Stimulated activated CD4-positive, alpha-beta T cell treated with anti-CD3 and anti-CD28 coated beads, Interleukin-1b, Interleukin-23, amount 100 ng/mL, for 24 hours (primary cell): ENCODE measurements at regions not wholly inside any gene's neighbourhood (a gene's known extent, or its start where the extent isn't known, plus 50 kb on each side); places are given as distances from the start of the nearest gene placed in this dataset.

Source experiments
- DNase-seq, 4 experiments: peaks; one replicate each; pipeline ENCODE4 v3.0.0-alpha.2; 2020; ENCODE audit warnings: low read depth in 4 of 4, low spot score in 1 of 4

- no peak for DNase-seq
Measured at GRCh38 chr20:9981829-9982228, 53.0 kb upstream of the ANKEF1 start.

- peak in 1 of 4 experiments; percentile 7 for DNase-seq
Measured at GRCh38 chr20:9978397-9979004, 56.3 kb upstream of the ANKEF1 start.

DNA sequence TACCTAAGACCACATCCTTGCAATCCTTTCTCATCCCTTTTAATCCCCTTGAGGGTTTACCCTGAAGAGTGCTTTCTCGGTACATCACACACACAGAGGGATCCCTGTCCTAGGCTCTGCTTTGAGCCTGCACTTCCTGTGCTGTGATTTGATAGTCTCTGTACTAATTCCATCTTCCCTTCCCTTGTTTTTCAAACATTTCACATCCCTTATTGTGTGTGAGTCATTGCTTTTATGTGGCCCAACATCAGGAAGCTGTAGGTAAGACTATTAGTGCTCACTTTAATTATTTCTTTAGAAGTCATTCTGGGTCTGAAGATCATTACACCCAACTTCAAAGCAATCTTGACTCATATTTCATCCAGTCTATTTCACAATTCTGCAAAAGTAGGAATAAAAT lies 57.2 kb upstream of the ANKEF1 start:
- no peak for DNase-seq

DNA sequence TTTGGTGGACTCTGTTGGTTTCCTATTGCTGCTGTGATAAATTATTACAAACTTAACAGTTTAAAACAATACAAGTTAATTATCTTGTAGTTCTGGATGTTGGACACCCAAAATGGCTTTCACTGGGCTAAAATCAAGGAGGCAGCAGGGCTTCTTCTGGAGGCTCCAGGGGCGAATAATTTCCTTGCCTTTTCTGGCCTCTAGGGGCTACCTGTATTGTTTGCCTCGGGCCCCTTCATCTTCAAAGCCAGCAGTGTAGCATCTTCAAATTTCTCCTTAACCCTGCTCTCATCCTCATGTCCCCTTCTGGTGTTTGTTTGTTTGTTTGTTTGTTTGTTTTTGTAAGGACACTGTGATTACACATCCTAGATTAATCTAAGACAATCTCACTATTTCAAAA lies 60.5 kb upstream of the ANKEF1 start:
- no peak for DNase-seq

DNA sequence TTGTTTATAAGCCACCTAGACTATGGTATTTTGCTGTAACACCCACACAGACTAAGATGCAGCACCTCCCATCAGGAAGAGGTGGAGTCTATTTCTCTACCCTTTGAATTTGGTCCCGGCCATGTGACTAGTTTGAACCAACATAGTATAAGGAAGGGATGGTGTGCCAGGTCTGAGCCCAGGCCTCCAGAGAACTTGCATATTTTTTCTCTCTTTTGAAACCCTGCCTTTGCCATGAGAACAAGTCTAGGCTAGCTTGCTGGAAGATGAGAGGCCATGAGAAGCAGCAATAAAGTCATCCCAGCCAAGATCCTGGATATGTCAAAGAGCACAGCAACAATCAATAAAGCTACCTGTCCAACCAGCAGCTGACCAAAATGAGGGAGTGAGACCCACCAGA lies 63.0 kb upstream of the ANKEF1 start:
- no peak for DNase-seq

- no peak for DNase-seq
Measured at GRCh38 chr20:9969626-9970025, 65.2 kb upstream of the ANKEF1 start.

DNA sequence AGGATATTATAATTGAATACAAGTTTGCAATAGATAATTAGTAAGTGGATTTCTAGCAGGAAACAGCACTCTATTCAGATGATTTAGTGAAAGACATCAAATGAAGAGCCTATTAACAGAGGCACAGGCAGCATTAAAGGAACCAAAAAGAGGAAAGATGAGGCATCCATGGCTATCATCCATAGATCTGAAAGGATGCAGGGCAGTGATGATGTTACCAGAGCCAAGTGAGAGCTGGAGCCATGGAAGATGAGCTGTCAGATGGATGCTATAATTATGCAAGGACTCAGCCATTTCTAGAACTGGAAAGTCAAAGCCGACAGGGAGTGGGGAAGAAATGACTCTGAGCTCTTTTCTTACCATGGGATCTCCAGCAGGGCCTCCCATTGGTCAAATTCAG lies 66.8 kb upstream of the ANKEF1 start:
- no peak for DNase-seq

DNA sequence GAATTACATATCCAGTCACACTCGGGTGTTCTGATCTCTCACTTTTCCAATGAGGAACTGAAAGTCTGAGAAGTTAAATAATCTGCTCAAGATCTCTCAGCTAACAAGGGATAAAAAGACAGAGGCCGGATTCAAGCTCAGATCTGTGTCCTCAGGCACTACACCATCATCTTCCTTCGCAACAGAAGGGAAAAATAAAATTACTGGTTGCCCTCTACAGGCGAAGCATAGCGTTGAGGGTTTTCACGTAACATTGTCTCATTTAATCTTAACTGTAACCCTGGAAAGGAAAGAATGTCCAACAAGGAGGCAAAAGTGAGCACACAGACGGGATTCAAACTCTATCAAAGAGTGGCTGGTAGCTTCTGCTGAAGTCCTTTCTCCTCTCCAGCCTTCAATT lies 67.8 kb upstream of the ANKEF1 start:
- no peak for DNase-seq

DNA sequence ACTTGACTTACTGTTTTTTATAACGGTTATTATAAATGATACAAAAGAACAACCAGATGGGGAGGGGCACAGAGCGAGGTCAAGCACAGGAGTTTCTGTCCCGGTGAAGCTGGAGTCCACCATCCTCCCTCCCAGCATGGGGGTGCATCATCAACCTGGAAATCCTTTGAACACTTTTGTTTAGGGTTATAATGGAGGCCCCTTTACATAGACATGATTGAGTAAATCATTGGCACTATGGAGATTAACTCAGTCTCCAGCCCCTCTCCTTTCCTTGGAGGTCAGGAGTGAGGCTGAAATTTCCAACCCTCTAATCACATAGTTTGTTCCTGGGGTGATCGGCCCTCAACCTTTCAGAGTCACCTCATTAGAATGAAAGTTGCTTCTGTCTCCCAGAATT lies 71.8 kb upstream of the ANKEF1 start:
- DNase-seq, result no peak

DNA sequence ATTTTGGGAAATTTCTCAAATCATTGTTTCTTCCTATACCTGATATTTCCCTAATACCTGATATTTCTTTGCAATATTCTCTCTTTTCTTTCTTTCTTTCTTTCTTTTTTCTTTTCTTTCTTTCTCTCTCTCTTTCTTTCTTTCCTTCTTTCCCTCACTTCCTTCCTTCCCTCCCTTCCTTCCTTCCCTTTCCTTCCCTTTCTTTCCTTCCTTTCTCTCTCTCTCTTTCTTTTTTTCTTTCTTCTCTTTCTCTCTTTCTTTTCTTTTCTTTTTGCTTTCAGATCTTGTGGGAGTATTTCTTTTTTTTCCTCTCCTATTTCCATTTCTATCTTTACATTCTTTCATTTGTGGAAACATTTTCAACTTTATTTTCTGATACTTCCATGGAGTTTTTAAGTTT lies 76.1 kb upstream of the ANKEF1 start:
- DNase-seq, result no peak

GRCh38 chr20:9955646-9956045 lies 79.1 kb upstream of the ANKEF1 start:
- DNase-seq, result no peak

- DNase-seq, result no peak
Measured at GRCh38 chr20:9949563-9949962, 85.2 kb upstream of the ANKEF1 start.

- no peak for DNase-seq
Measured at GRCh38 chr20:9945408-9945807, 89.4 kb upstream of the ANKEF1 start.

- DNase-seq, result no peak
Measured at GRCh38 chr20:9942736-9943135, 92.1 kb upstream of the ANKEF1 start.

DNA sequence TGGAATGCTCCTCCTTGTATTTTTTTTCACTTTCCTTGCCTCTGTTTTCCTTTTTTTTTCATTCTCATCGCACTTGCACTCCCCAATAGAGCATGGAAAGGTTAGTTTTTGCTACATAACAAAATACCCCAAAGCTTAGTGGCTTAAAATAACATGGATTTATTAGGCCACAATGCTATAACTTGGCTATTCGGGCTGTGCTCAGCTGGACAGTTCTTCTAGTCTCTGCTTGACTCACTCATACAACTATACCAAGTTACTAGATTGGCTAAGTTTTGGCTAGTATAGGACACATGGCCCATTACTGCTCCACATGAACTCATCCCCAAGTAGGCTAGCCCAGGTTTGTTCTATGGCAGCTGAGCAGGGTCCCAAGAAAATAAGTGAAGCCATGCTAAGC lies 94.5 kb upstream of the ANKEF1 start:
- DNase-seq, result no peak

DNA sequence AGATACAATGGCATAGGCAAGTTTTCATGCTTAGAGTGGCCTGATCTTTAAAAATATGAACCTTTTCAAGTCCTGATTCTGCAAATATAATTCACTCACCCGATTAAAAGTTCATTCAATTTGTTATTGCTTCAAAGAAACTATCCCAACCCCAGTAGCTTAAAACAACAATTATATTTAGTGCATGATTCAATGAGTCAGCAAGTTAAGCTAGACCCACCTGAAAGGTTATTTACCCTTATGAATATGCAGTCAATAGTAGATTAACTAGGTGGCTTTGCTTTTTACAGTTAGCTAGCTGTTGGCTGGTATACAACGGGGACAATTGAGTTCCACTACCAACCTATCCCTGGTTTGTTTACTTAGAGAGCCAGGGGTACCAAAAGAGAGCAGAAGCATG lies 95.6 kb upstream of the ANKEF1 start:
- DNase-seq, result no peak

DNA sequence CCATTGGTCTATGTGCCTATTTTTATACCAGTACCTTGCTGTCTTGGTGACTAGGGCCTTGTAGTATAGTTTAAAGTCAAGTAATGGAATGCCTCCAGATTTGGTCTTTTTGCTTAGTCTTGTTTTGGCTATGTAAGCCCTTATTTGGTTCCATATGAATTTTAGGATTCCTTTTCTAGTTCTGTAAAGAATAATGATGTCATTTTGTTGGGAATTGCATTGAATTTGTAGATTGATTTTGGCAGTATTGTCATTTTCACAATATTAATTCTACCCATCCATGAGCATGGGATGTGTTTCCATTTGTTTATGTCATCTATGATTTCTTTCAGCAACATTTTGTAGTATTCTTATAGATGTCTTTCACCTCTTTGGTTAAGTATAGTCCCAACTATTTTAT lies 96.4 kb upstream of the PAK5 start:
- DNase-seq, result no peak

- no peak for DNase-seq
Measured at GRCh38 chr20:9930142-9930541, 91.3 kb upstream of the PAK5 start.

GRCh38 chr20:9928955-9929354 lies 90.1 kb upstream of the PAK5 start:
- no peak for DNase-seq

- DNase-seq, result no peak
Measured at GRCh38 chr20:9928281-9928737, 89.4 kb upstream of the PAK5 start.

DNA sequence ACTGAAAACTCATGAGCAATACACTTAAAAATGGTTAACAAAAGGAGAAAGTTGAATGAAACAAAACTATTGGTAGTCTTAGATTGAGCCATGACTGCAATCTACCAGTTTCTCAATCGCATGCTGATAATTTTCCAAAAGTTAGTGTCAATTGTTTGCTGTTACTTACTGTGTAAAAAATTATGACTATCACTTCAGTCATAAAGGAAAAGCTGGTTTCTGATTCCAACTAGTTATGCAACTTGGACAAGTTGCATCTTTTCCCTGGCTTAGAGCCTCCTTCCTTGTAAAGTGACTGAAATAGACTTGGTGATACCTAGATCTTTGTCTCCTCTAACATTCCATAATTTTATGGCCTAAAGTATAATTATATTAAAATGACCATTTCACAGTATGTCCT lies 88.3 kb upstream of the PAK5 start:
- DNase-seq, result no peak

DNA sequence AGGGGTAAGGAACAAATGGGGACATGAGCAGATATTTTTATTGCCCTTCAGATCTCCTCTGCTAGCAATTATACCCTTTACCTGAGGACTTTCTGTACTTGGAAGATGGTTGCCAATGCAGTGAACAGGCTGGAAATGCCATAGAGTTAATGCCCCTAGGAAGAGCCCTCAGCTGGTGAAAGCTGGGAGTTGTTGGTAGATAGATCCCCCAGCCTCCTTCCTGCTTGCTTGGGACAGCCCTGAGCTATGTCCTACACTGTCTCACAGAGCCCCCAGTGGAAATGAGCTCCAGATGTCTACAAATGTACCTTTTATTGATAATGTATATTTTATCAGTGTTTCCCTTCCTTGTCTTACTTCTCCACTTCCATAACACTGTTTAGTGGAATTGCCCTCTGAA lies 87.6 kb upstream of the PAK5 start:
- no peak for DNase-seq

DNA sequence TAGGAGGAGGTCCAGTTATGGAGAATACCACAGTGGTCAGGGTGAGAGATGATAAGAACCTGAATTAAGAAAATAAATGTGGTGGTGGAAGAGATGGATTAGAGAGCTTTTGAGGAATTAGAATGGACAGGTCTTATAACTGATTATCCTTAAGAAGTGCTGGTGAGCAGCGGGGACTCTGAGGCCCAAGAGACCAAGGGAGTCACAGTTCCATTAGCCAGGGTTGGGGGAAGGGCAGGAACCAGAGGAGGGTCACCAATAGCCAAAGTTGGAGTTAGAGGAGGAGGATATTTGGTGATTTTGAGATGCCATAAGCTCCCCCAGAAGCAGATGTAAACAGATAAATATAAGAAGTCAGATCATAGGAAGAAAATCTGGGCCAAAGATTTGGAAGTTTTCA lies 87.1 kb upstream of the PAK5 start:
- DNase-seq, result no peak

DNA sequence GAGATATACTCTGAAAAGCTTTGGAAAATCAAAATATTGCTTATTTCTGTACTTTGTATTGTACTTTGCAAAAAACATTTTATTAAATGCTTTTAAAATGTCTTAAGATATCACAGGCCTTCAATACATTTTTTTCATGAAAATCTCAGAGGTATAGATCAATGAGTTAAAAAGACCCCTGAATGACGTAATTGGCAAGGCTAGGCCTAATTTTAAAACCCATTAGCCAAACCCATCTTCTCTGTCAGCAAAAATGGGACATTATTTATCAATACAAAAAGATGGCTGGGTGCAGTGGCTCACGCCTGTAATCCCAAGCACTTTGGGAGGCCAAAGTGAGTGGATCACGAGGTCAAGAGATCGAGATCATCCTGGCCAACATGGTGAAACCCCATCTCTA lies 84.8 kb upstream of the PAK5 start:
- no peak for DNase-seq
